ENCODE measurements at regions not wholly inside any gene's neighbourhood (a gene's known extent, or its start where the extent isn't known, plus 50 kb on each side); places are given as distances from the start of the nearest gene placed in this dataset.

GRCh38 chr2:176483901-176484568 lies 214.8 kb downstream of the MTX2 start:
- TF ChIP-seq POLR2A (IDR thresholded peaks at IDR 0.05) (no peak), CTCF (IDR thresholded peaks at IDR 0.05) (no peak)
